Ovary (tissue), 7 donors: ENCODE measurements at regions not wholly inside any gene's neighbourhood (a gene's known extent, or its start where the extent isn't known, plus 50 kb on each side); places are given as distances from the start of the nearest gene placed in this dataset.

Source experiments
- DNase-seq, 5 donors: peaks; one replicate each; pipeline ENCODE4 v3.0.0-alpha.2; 2019 to 2020
- H3K27ac ChIP-seq, 2 donors: fragments of 200-600 bp; one replicate each; pipeline versions ENCODE4 v1.5.1 to v1.8.0; 2019 to 2022
- H3K27me3 ChIP-seq: fragments of 200-600 bp; one replicate; pipeline ENCODE4 v1.8.0; 2022
- H3K36me3 ChIP-seq: fragments of 200-600 bp; sonication (generic); one replicate; pipeline ENCODE4 v1.5.1; 2019
- H3K4me1 ChIP-seq: one replicate; pipeline ENCODE4 v1.8.1; 2013; ENCODE audit warnings: mild to moderate bottlenecking, moderate library complexity; ENCODE audit not compliant: insufficient read depth
- H3K4me3 ChIP-seq: fragments of 200-600 bp; sonication (generic); one replicate; pipeline ENCODE4 v1.5.1; 2017
- H3K9me3 ChIP-seq, 2 donors: fragments of 200-600 bp in 1 of 2; sonication (generic) in 1 of 2; one replicate each; pipeline versions ENCODE4 v1.5.1 to v1.8.1; 2013 to 2019; ENCODE audit warnings: mild to moderate bottlenecking in 1 of 2, moderate library complexity in 1 of 2
- CTCF ChIP-seq, 3 donors: fragments of 450-650 bp in 2 of 3; fragments of 200-600 bp in 1 of 3; IDR thresholded peaks; one replicate each; pipeline versions ENCODE4 v1.5.1 to v1.8.0; 2016 to 2022; ENCODE audit warnings: antibody characterized with exemption in 3 of 3, mild to moderate bottlenecking in 1 of 3
- EP300 ChIP-seq: sonication (generic); formaldehyde crosslinking; IDR thresholded peaks from one replicate; pipeline ENCODE4 v1.6.1; 2017; ENCODE audit warnings: antibody characterized with exemption
- POLR2A ChIP-seq: fragments of 450-650 bp; IDR thresholded peaks from one replicate; pipeline ENCODE4 v1.6.1; 2017; ENCODE audit warnings: antibody characterized with exemption, mild to moderate bottlenecking, moderate library complexity
- WGBS, 3 donors: extraction: QIAGEN DNeasy Blood & Tissue Kit in 1 of 3; methylation state at CpG; one replicate each; pipeline versions ENCODE4 v1.1.5 to v1.1.7; 2013 to 2017; 5-methylcytosine and 5-hydroxymethylcytosine counted together
- intact Hi-C, 4 donors: fragments of 100-400 bp; cut with DNase I; formaldehyde crosslinking; loops; one replicate each; pipeline versions ENCODE4 v1.11.0 to v1.15.1; 2022 to 2023
- donor health status: DM: no; HTN: no; CAD: no; lungs with moderate emphysema.
- donor health status: DM: no; HTN: no; CAD: no.
- donor health status: Bipolar disorder and iron deficiency.
- donor health status: DM: no; HTN: no; CAD: no.
- donor health status: DM: yes; HTN: yes; CAD: no.

GRCh38 chr9:105858877-105859276 is 164.5 kb downstream of the TMEM38B start:
- Histone ChIP-seq H3K27ac (no peak overlapping the region), H3K9me3 (no peaks in the 10 kb centered on the region), H3K4me3 (no peak overlapping the region), H3K36me3 (no peaks in the 10 kb centered on the region), H3K4me1 (no peaks in the 10 kb centered on the region), H3K27me3 (no peaks in the 10 kb centered on the region)
- no peak for DNase-seq
- intact Hi-C loops = no loop called here
- TF ChIP-seq EP300 (no peak), POLR2A (no peak), CTCF (IDR thresholded peaks at IDR 0.05) (no peak)

- no peak overlapping the region for H3K27ac ChIP-seq
- H3K27me3 ChIP-seq = no peaks in the 10 kb centered on the region
- no peaks in the 10 kb centered on the region for H3K36me3 ChIP-seq
- intact Hi-C loops = no loop called here
- H3K4me1 ChIP-seq = no peaks in the 10 kb centered on the region
- DNase-seq = no peak
- TF ChIP-seq POLR2A = no peak
- TF ChIP-seq CTCF (IDR thresholded peaks at IDR 0.05) = no peak
- TF ChIP-seq EP300 = no peak
- H3K4me3 ChIP-seq = no peak overlapping the region
- H3K9me3 ChIP-seq = no peaks in the 10 kb centered on the region
Observed at GRCh38 chr9:105859428-105860091, 165.2 kb downstream of the TMEM38B start.

DNA sequence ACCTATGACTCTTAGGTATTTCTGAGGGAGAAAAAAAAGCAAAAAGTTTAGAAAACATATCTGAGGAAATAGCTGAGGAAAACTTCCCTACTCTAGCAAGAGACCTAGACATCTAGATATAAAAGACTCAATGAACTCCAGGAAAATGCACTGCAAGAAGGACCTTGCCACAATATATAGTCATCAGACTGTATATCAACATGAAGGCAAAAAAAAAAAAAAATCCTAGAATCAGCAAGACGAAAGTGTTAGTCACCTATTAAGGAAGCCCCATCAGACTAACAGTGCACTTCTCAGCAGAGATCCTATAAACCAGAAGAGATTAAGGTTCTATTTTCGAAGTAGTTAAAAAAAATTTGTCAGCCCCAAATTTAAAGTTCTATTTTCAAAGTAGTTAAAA is 166.2 kb downstream of the TMEM38B start:
- no peaks in the 10 kb centered on the region for H3K4me1 ChIP-seq
- TF ChIP-seq POLR2A = no peak
- TF ChIP-seq CTCF (IDR thresholded peaks at IDR 0.05) = no peak
- no peak for TF ChIP-seq EP300
- no peak overlapping the region for H3K4me3 ChIP-seq
- H3K36me3 ChIP-seq = no peaks in the 10 kb centered on the region
- intact Hi-C loops = no loop called here
- H3K27me3 ChIP-seq = no peaks in the 10 kb centered on the region
- no peak overlapping the region for H3K27ac ChIP-seq
- H3K9me3 ChIP-seq = no peaks in the 10 kb centered on the region
- WGBS, 3 donors = 78 to 90% (median 82%) methylated on average over 2 of the region's 2 CpGs
- DNase-seq = no peak

DNA sequence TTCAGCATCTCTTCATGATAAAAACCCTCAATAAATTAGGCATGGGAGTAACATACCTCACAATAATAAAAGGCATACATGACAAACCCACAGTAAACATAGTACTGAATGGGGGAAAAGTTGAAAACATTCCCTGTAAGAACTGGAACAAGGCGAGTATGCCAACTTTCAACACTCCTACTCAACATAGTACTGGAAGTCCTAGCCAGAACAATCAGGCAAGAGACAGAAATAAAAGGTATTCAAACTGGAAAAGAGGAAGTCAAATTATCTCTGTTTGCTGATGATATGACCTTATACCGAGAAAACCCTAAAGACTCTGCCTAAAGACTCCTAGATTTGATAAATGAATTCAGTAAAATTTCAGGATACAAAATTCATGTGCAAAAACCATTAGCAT is 167.6 kb downstream of the TMEM38B start:
- intact Hi-C loops = no loop called here
- H3K27ac ChIP-seq = no peak overlapping the region
- no peak for DNase-seq
- WGBS, 3 donors = 38 to 39% (median 38%) methylated on average over 2 of the region's 2 CpGs
- H3K36me3 ChIP-seq = no peaks in the 10 kb centered on the region
- H3K9me3 ChIP-seq = no peaks in the 10 kb centered on the region
- H3K4me3 ChIP-seq = no peak overlapping the region
- no peaks in the 10 kb centered on the region for H3K27me3 ChIP-seq
- TF ChIP-seq CTCF (IDR thresholded peaks at IDR 0.05) (no peak), EP300 (no peak), POLR2A (no peak)
- no peaks in the 10 kb centered on the region for H3K4me1 ChIP-seq
